Neuronal stem cell (in vitro differentiated cells): ENCODE measurements at regions not wholly inside any gene's neighbourhood (a gene's known extent, or its start where the extent isn't known, plus 50 kb on each side); places are given as distances from the start of the nearest gene placed in this dataset.

Experiments used
- DNase-seq: peaks from one replicate; pipeline ENCODE4 v3.0.0-alpha.2; 2013; ENCODE audit warnings: low spot score
- H2AFZ ChIP-seq: one replicate; pipeline ENCODE4 v1.6.1; 2013; ENCODE audit warnings: mild to moderate bottlenecking, low read length, inconsistent platforms
- H2AK5ac ChIP-seq: 2 replicates; pipeline ENCODE4 v1.6.1; 2013; ENCODE audit warnings: low read depth, mild to moderate bottlenecking, inconsistent platforms, low read length, moderate library complexity, mixed read lengths
- H2BK120ac ChIP-seq: 2 replicates; pipeline ENCODE4 v1.6.1; 2013; ENCODE audit warnings: low read depth, mild to moderate bottlenecking, inconsistent platforms, low read length, moderate library complexity, mixed read lengths
- H2BK12ac ChIP-seq: one replicate; pipeline ENCODE4 v1.6.1; 2013; ENCODE audit warnings: low read length, inconsistent platforms
- H2BK15ac ChIP-seq: 2 replicates; pipeline ENCODE4 v1.6.1; 2013; ENCODE audit warnings: mild to moderate bottlenecking, low read length, inconsistent platforms, mixed read lengths
- H2BK5ac ChIP-seq: one replicate; pipeline ENCODE4 v1.6.1; 2013; ENCODE audit warnings: inconsistent platforms, mild to moderate bottlenecking, low read length, moderate library complexity
- H3K14ac ChIP-seq: one replicate; pipeline ENCODE4 v1.6.1; 2013; ENCODE audit warnings: low read length, inconsistent platforms
- H3K18ac ChIP-seq: 2 replicates; pipeline ENCODE4 v1.6.1; 2013; ENCODE audit warnings: low read length, inconsistent platforms
- H3K23ac ChIP-seq: 2 replicates; pipeline ENCODE4 v1.6.1; 2013; ENCODE audit warnings: low read depth, mild to moderate bottlenecking, mixed read lengths, low read length, inconsistent platforms; ENCODE audit not compliant: poor library complexity
- H3K27ac ChIP-seq: replicated peaks from 3 replicates; pipeline ENCODE4 v1.5.1; 2013; ENCODE audit warnings: low read length, inconsistent platforms
- H3K27me3 ChIP-seq, 3 experiments: 2 replicates each; pipeline ENCODE4 v1.6.1; 2013; ENCODE audit warnings: low read length in 3 of 3, mild to moderate bottlenecking in 2 of 3, inconsistent platforms in 1 of 3, low read depth in 1 of 3, mixed read lengths in 1 of 3, moderate library complexity in 1 of 3; ENCODE audit not compliant: control insufficient read depth in 3 of 3, insufficient read depth in 3 of 3
- H3K36me3 ChIP-seq, 2 donors: replicated peaks in 1 of 2; 2 replicates each; pipeline ENCODE4 v1.6.1; 2013; ENCODE audit warnings: low read length in 2 of 2; ENCODE audit not compliant: control insufficient read depth in 2 of 2, insufficient read depth in 2 of 2
- H3K4ac ChIP-seq: 2 replicates; pipeline ENCODE4 v1.6.1; 2013; ENCODE audit warnings: inconsistent platforms, mild to moderate bottlenecking, low read length, moderate library complexity
- H3K4me1 ChIP-seq, 2 donors: 1 replicate in 1 of 2; 2 replicates in 1 of 2; pipeline ENCODE4 v1.6.1; 2013; ENCODE audit warnings: low read length in 2 of 2, low read depth in 1 of 2; ENCODE audit not compliant: control insufficient read depth in 2 of 2, insufficient read depth in 1 of 2
- H3K4me2 ChIP-seq: one replicate; pipeline ENCODE4 v1.6.1; 2013; ENCODE audit warnings: mild to moderate bottlenecking, low read length, inconsistent platforms; ENCODE audit not compliant: insufficient read depth, poor library complexity, severe bottlenecking
- H3K4me3 ChIP-seq, 2 donors: 2 replicates each; pipeline ENCODE4 v1.5.1; 2013; ENCODE audit warnings: low read length in 2 of 2, mild to moderate bottlenecking in 2 of 2, inconsistent platforms in 1 of 2, moderate library complexity in 1 of 2
- H3K79me1 ChIP-seq: one replicate; pipeline ENCODE4 v1.6.1; 2013; ENCODE audit warnings: low read depth, mild to moderate bottlenecking, inconsistent platforms, low read length, moderate library complexity
- H3K9ac ChIP-seq: one replicate; pipeline ENCODE4 v1.6.1; 2013; ENCODE audit warnings: mild to moderate bottlenecking, low read depth, low read length, inconsistent platforms; ENCODE audit not compliant: poor library complexity
- H3K9me3 ChIP-seq, 2 donors: replicated peaks in 1 of 2; 2 replicates each; pipeline versions ENCODE3 to v1.6.1; 2013; ENCODE audit warnings: low read length in 2 of 2, mild to moderate bottlenecking in 2 of 2, inconsistent platforms in 1 of 2, low read depth in 1 of 2, mixed read lengths in 1 of 2, moderate library complexity in 1 of 2; ENCODE audit not compliant: control insufficient read depth in 2 of 2, insufficient read depth in 1 of 2
- H4K8ac ChIP-seq: one replicate; pipeline ENCODE4 v1.6.1; 2013; ENCODE audit warnings: low read depth, mild to moderate bottlenecking, inconsistent platforms, low read length, moderate library complexity
- H4K91ac ChIP-seq: one replicate; pipeline ENCODE4 v1.6.1; 2013; ENCODE audit warnings: low read length, low read depth, mild to moderate bottlenecking, inconsistent platforms; ENCODE audit not compliant: poor library complexity
- WGBS, 2 donors: extraction: QIAGEN DNeasy Blood & Tissue Kit; methylation state at CpG; one replicate each; pipeline ENCODE4 v1.1.7; 2013; ENCODE audit warnings: missing lambda C conversion rate in 2 of 2, mixed read lengths in 1 of 2; ENCODE audit not compliant: insufficient read length in 2 of 2, insufficient replicate concordance in 1 of 2; ENCODE audit errors: extremely low coverage in 2 of 2; 5-methylcytosine and 5-hydroxymethylcytosine counted together

DNA sequence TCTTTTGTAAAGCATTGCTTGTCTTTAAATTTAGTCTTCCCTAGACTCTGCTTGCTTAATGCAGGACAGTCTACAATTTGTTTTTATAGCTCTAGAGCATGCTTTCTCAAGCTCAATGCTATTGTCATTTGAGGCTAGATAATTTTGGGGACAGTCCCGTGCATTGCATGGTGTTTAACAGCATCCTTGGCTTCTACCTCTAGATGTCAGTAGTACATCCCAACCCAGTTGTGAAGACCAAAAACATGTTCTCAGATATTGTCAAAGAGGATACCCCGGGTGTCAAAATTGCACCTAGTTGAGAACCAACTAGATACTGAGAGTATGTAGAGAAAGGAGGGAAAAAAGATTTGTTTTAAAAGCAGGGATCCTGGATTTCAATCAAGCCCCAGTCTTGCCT is 277.5 kb downstream of the CEMIP2 start:
- WGBS, 2 donors = no CpG with 5 or more reads among the region's 2 CpGs
- no peak overlapping the region for H4K8ac ChIP-seq
- no peak overlapping the region for H3K4me3 ChIP-seq
- no peak overlapping the region for H3K4me2 ChIP-seq
- no peak overlapping the region for H4K91ac ChIP-seq
- H3K14ac ChIP-seq = no peak overlapping the region
- no peak overlapping the region for H3K27ac ChIP-seq
- H3K9me3 ChIP-seq = no peaks in the 10 kb centered on the region
- H2AFZ ChIP-seq = no peak overlapping the region
- no peak overlapping the region for H2AK5ac ChIP-seq
- no peak overlapping the region for H3K9ac ChIP-seq
- no peak overlapping the region for H2BK12ac ChIP-seq
- no peak overlapping the region for H2BK5ac ChIP-seq
- H3K4ac ChIP-seq = no peak overlapping the region
- DNase-seq = no peak
- H2BK15ac ChIP-seq = no peak overlapping the region
- H2BK120ac ChIP-seq = no peak overlapping the region
- no peaks in the 10 kb centered on the region for H3K27me3 ChIP-seq
- H3K18ac ChIP-seq = no peak overlapping the region
- peaks cover 0 to 2% of the 10 kb centered on the region in 2 donors for H3K4me1 ChIP-seq
- H3K79me1 ChIP-seq = no peaks in the 10 kb centered on the region
- no peaks in the 10 kb centered on the region for H3K36me3 ChIP-seq
- H3K23ac ChIP-seq = no peak overlapping the region

DNA sequence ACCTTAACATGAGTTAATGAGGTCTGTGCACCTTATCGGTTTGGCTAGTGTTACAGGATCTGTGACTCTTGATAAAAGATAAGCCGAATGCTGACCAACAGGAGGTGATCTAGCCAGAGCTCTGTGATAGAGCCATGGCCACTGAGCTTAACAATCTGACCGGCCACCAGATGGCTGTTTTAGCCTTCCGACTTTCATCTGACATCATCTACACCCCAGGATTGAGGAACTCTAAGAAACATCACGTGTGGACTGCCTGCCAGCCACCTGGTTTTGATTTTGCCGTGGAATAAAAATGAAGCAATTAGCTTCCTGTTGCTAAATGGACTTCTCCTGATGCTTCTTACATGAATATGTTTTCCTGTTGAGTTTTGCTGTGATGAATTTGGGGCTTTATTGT is 281.3 kb downstream of the CEMIP2 start:
- Histone ChIP-seq H3K14ac (no peak overlapping the region), H4K91ac (no peak overlapping the region), H3K4me3 (no peak overlapping the region), H3K4me2 (no peak overlapping the region), H2BK5ac (no peak overlapping the region), H2BK15ac (no peak overlapping the region), H3K23ac (no peak overlapping the region), H3K36me3 (no peaks in the 10 kb centered on the region), H3K79me1 (no peaks in the 10 kb centered on the region), H3K18ac (no peak overlapping the region), H3K27me3 (no peaks in the 10 kb centered on the region), H3K4me1 (peaks cover 6 to 11% of the 10 kb centered on the region in 2 donors), H3K4ac (no peak overlapping the region), H3K27ac (no peak overlapping the region), H2AK5ac (no peak overlapping the region), H2BK12ac (no peak overlapping the region), H3K9ac (no peak overlapping the region), H4K8ac (no peak overlapping the region), H3K9me3 (peaks cover 0 to 5% of the 10 kb centered on the region in 2 donors), H2BK120ac (no peak overlapping the region), H2AFZ (no peak overlapping the region)
- no CpG with 5 or more reads among the region's 6 CpGs for WGBS, 2 donors
- no peak for DNase-seq

DNA sequence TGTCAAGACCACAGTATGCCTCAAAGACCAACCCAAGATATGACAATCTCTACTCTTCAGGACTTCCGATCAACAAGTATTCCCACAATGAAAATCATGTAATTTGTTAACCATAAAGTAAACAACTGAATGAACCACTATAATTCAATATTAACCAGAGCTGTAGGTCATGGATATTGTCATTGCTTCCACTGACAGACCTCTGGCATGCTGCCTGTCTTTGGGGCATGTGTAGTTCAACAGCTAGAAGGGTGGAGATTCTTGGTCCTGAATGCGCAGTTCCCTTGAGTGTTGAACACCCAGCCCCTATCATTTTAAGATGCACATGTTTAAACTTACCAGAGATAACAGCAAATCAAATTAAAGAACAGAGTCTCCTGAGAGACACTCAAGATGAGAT is 283.0 kb downstream of the CEMIP2 start:
- H2BK120ac ChIP-seq = no peak overlapping the region
- H3K4me1 ChIP-seq = peaks cover 6 to 11% of the 10 kb centered on the region in 2 donors
- no peak overlapping the region for H2BK15ac ChIP-seq
- H2BK5ac ChIP-seq = no peak overlapping the region
- no peak overlapping the region for H2AFZ ChIP-seq
- H2AK5ac ChIP-seq = no peak overlapping the region
- WGBS, 2 donors = no CpG with 5 or more reads among the region's 2 CpGs
- H3K9ac ChIP-seq = no peak overlapping the region
- H3K4me3 ChIP-seq = no peak overlapping the region
- H2BK12ac ChIP-seq = no peak overlapping the region
- no peaks in the 10 kb centered on the region for H3K36me3 ChIP-seq
- H3K9me3 ChIP-seq = peaks cover 0 to 11% of the 10 kb centered on the region in 2 donors
- DNase-seq = no peak
- H3K27me3 ChIP-seq = no peaks in the 10 kb centered on the region
- no peak overlapping the region for H4K8ac ChIP-seq
- no peak overlapping the region for H3K14ac ChIP-seq
- no peak overlapping the region for H3K27ac ChIP-seq
- H3K79me1 ChIP-seq = no peaks in the 10 kb centered on the region
- no peak overlapping the region for H3K18ac ChIP-seq
- no peak overlapping the region for H3K4me2 ChIP-seq
- no peak overlapping the region for H3K4ac ChIP-seq
- H4K91ac ChIP-seq = no peak overlapping the region
- no peak overlapping the region for H3K23ac ChIP-seq

DNA sequence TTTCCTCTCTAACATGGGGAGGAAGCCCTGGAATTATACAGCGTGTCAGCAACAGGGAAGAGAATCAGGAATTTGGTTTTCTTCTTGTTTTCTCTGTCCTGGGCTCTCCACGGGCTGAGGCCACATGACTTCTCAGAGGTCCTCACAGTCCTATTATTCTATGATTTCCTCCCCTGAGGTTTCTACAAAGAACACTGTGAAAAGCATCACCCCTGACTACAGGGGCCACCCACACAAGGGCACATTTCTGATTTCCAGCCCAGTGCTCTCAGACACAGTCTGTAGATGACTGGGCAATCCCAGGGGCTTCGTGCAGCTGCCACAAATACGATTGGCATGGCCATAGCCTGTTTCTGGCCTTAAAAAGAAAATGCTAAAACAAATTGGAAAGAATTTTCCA is 284.9 kb downstream of the CEMIP2 start:
- peaks cover 0 to 18% of the 10 kb centered on the region in 2 donors for H3K9me3 ChIP-seq
- H2AFZ ChIP-seq = no peak overlapping the region
- no peak overlapping the region for H2BK15ac ChIP-seq
- no peaks in the 10 kb centered on the region for H3K27me3 ChIP-seq
- H2AK5ac ChIP-seq = no peak overlapping the region
- no peaks in the 10 kb centered on the region for H3K79me1 ChIP-seq
- no peak overlapping the region for H2BK120ac ChIP-seq
- no peak for DNase-seq
- H3K18ac ChIP-seq = peak overlapping the region; percentile 5
- no peak overlapping the region for H3K27ac ChIP-seq
- no peak overlapping the region for H3K4me3 ChIP-seq
- no CpG with 5 or more reads among the region's 4 CpGs for WGBS, 2 donors
- H3K4me1 ChIP-seq = peaks cover 6 to 11% of the 10 kb centered on the region in 2 donors
- no peak overlapping the region for H3K23ac ChIP-seq
- H3K4ac ChIP-seq = no peak overlapping the region
- no peak overlapping the region for H3K4me2 ChIP-seq
- no peak overlapping the region for H4K91ac ChIP-seq
- H3K36me3 ChIP-seq = no peaks in the 10 kb centered on the region
- H2BK12ac ChIP-seq = no peak overlapping the region
- no peak overlapping the region for H3K9ac ChIP-seq
- H4K8ac ChIP-seq = no peak overlapping the region
- H3K14ac ChIP-seq = no peak overlapping the region
- H2BK5ac ChIP-seq = no peak overlapping the region
